HepG2 (cell line): ENCODE measurements at regions not wholly inside any gene's neighbourhood (a gene's known extent, or its start where the extent isn't known, plus 50 kb on each side); places are given as distances from the start of the nearest gene placed in this dataset.

Experiments
- AHR ChIP-seq: IDR thresholded peaks from 2 replicates; pipeline ENCODE4 v1.6.1; 2018; ENCODE audit warnings: missing genetic modification reagents, missing compliant biosample characterization
- CREBL2 ChIP-seq: sonication (generic); formaldehyde crosslinking; IDR thresholded peaks from 2 replicates; pipeline ENCODE4 v1.8.1; 2023; ENCODE audit warnings: missing genetic modification reagents, mild to moderate bottlenecking, borderline replicate concordance
- EEA1 ChIP-seq: sonication (generic); formaldehyde crosslinking; IDR thresholded peaks from 2 replicates; pipeline ENCODE4 v1.5.1; 2020; ENCODE audit warnings: mild to moderate bottlenecking, missing genetic modification reagents, borderline replicate concordance
- ELK4 ChIP-seq: sonication (generic); formaldehyde crosslinking; IDR thresholded peaks from 2 replicates; pipeline ENCODE4 v1.9.0; 2021; ENCODE audit warnings: missing genetic modification reagents, borderline replicate concordance
- ESRRA ChIP-seq: sonication (generic); formaldehyde crosslinking; IDR thresholded peaks from 2 replicates; pipeline ENCODE4 v1.5.1; 2020; ENCODE audit warnings: mild to moderate bottlenecking, low read depth, missing genetic modification reagents
- EZH2 ChIP-seq: conservative IDR thresholded peaks from 2 replicates; pipeline ENCODE4 v1.6.1; 2012; ENCODE audit warnings: mild to moderate bottlenecking, low read depth, low read length, moderate library complexity
- FOXA1 ChIP-seq, 2 experiments: fragments of 450-650 bp in 1 of 2; sonication (generic) in 1 of 2; formaldehyde crosslinking in 1 of 2; IDR thresholded peaks; 2 replicates each; pipeline versions ENCODE4 v1.4.0 to v1.6.1; 2016 to 2020; ENCODE audit warnings: missing genetic modification reagents in 1 of 2
- GFI1 ChIP-seq: sonication (generic); formaldehyde crosslinking; IDR thresholded peaks from 2 replicates; pipeline ENCODE4 v1.5.0; 2020; ENCODE audit warnings: missing genetic modification reagents, mild to moderate bottlenecking, borderline replicate concordance
- GZF1 ChIP-seq: sonication (generic); formaldehyde crosslinking; IDR thresholded peaks from 2 replicates; pipeline ENCODE4 v1.5.1; 2020; ENCODE audit warnings: mild to moderate bottlenecking, missing genetic modification reagents
- KDM3A ChIP-seq: IDR thresholded peaks from 2 replicates; pipeline ENCODE4 v1.6.1; 2018; ENCODE audit warnings: low read depth, missing compliant biosample characterization
- MBNL3 ChIP-seq: fragments of 250-450 bp; sonication (Bioruptor Pico); conservative IDR thresholded peaks from 2 replicates; pipeline ENCODE4 v1.8.0; 2022; ENCODE audit warnings: mild to moderate bottlenecking, inconsistent platforms
- MED1 ChIP-seq: sonication (generic); formaldehyde crosslinking; IDR thresholded peaks from 2 replicates; pipeline ENCODE4 v1.4.0; 2020; ENCODE audit warnings: missing genetic modification reagents
- MIER3 ChIP-seq: IDR thresholded peaks from 2 replicates; pipeline ENCODE4 v1.6.1; 2016; ENCODE audit warnings: missing compliant biosample characterization, borderline replicate concordance
- PTBP1 ChIP-seq: fragments of 200-400 bp; formaldehyde crosslinking; IDR thresholded peaks from 2 replicates; pipeline ENCODE4 v1.6.1; 2018; ENCODE audit warnings: low read length, low read depth; ENCODE audit not compliant: poor library complexity, severe bottlenecking
- SAFB2 ChIP-seq: sonication (generic); formaldehyde crosslinking; IDR thresholded peaks from 2 replicates; pipeline ENCODE4 v1.5.1; 2020; ENCODE audit warnings: missing genetic modification reagents, low read depth, mild to moderate bottlenecking, borderline replicate concordance
- SRF ChIP-seq: IDR thresholded peaks from 2 replicates; pipeline ENCODE4 v1.6.1; 2011; ENCODE audit warnings: mild to moderate bottlenecking, low read depth, low read length, moderate library complexity
- TRIM24 ChIP-seq: sonication (generic); formaldehyde crosslinking; IDR thresholded peaks from 2 replicates; pipeline ENCODE4 v1.8.0; 2022; ENCODE audit warnings: mild to moderate bottlenecking, missing genetic modification reagents
- ZFP90 ChIP-seq: sonication (generic); formaldehyde crosslinking; IDR thresholded peaks from 2 replicates; pipeline ENCODE4 v1.8.0; 2022; ENCODE audit warnings: missing genetic modification reagents, mild to moderate bottlenecking, inconsistent platforms, borderline replicate concordance
- ZHX2 ChIP-seq, 2 experiments: sonication (generic) in 1 of 2; formaldehyde crosslinking in 1 of 2; IDR thresholded peaks; 2 replicates each; pipeline versions ENCODE4 v1.6.1 to v1.9.0; 2014 to 2022; ENCODE audit warnings: antibody characterized with exemption in 1 of 2, borderline replicate concordance in 1 of 2, inconsistent platforms in 1 of 2, low read depth in 1 of 2, missing genetic modification reagents in 1 of 2
- ZNF430 ChIP-seq: sonication (generic); formaldehyde crosslinking; IDR thresholded peaks from 2 replicates; pipeline ENCODE4 v1.9.0; 2021; ENCODE audit warnings: mild to moderate bottlenecking, missing genetic modification reagents
- ZNF577 ChIP-seq: sonication (generic); formaldehyde crosslinking; IDR thresholded peaks from 2 replicates; pipeline ENCODE4 v1.4.0; 2020; ENCODE audit warnings: mild to moderate bottlenecking, low read depth, missing genetic modification reagents, borderline replicate concordance

GRCh38 chr14:73786636-73787485 is 64.8 kb upstream of the PTGR2 start (continued):
- TF ChIP-seq GFI1 (CRISPR knock-in tag) (no peak), AHR (CRISPR knock-in tag) (no peak; the same call in 1 of the 2 replicates), MIER3 (CRISPR knock-in tag) (no peak), ESRRA (no peak), TRIM24 (CRISPR knock-in tag) (no peak), CREBL2 (CRISPR knock-in tag) (no peak), SRF (no peak), ZFP90 (CRISPR knock-in tag) (no peak; the same call in 1 of the 2 replicates), MED1 (CRISPR knock-in tag) (no peak), ZNF577 (CRISPR knock-in tag) (no peak), EEA1 (CRISPR knock-in tag) (no peak), KDM3A (no peak), SAFB2 (CRISPR knock-in tag) (no peak), MBNL3 (CRISPR knock-in tag) (no peak), ELK4 (CRISPR knock-in tag) (no peak), ZNF430 (CRISPR knock-in tag) (no peak), GZF1 (no peak), FOXA1 (IDR thresholded peaks at IDR 0.05) (no peak), FOXA1 (CRISPR knock-in tag; IDR thresholded peaks at IDR 0.05) (no peak), ZHX2 (IDR thresholded peaks at IDR 0.05; ENCODE audit: low read depth) (no peak), ZHX2 (CRISPR knock-in tag; IDR thresholded peaks at IDR 0.05; ENCODE audit: borderline replicate concordance) (no peak; the same call in 1 of the 2 replicates), PTBP1 (no peak), EZH2 (no peak)
